ENCODE measurements at regions not wholly inside any gene's neighbourhood (a gene's known extent, or its start where the extent isn't known, plus 50 kb on each side); places are given as distances from the start of the nearest gene placed in this dataset.

DNA sequence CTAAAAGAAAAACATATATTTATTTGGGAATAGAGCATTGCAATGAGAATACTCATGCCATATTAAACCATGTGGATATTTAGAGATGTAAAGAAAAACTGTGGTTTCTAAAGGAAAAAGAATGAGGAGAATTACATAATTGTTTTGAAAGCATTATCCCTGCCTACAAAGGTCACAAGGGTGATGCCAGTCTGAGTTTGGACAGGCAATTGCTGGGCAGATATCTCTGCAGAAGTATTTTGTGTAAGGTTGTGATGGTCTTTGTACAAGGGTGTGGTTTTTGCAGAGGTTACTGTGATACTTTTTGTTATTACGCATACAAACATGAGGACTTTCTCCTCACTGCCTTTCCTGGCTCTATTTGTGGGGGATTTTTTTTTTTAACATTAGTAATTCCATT, 2022.9 kb upstream of the CDH6 start:
- TF ChIP-seq GLIS3 (CRISPR knock-in tag; IDR thresholded peaks at IDR 0.05) (no peak), ZFP30 (CRISPR knock-in tag; IDR thresholded peaks at IDR 0.05) (no peak), ARNTL (CRISPR knock-in tag; IDR thresholded peaks at IDR 0.05; ENCODE audit: borderline replicate concordance, low read depth) (no peak), SNAI2 (CRISPR knock-in tag; IDR thresholded peaks at IDR 0.05) (no peak), TOX (CRISPR knock-in tag; IDR thresholded peaks at IDR 0.05; ENCODE audit: borderline replicate concordance) (no peak), PATZ1 (CRISPR knock-in tag; IDR thresholded peaks at IDR 0.05; ENCODE audit: borderline replicate concordance) (no peak), ZFP3 (CRISPR knock-in tag; IDR thresholded peaks at IDR 0.05) (no peak), ZNF565 (CRISPR knock-in tag; conservative IDR thresholded peaks at IDR 0.05; ENCODE audit: low read depth) (no peak)
- TF ChIP-seq, protein P1, sequence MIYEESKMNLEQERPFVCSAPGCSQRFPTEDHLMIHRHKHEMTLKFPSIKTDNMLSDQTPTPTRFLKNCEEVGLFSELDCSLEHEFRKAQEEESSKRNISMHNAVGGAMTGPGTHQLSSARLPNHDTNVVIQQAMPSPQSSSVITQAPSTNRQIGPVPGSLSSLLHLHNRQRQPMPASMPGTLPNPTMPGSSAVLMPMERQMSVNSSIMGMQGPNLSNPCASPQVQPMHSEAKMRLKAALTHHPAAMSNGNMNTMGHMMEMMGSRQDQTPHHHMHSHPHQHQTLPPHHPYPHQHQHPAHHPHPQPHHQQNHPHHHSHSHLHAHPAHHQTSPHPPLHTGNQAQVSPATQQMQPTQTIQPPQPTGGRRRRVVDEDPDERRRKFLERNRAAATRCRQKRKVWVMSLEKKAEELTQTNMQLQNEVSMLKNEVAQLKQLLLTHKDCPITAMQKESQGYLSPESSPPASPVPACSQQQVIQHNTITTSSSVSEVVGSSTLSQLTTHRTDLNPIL (CRISPR knock-in tag; IDR thresholded peaks at IDR 0.05; ENCODE audit: low read depth) = no peak
- TF ChIP-seq, protein P2, sequence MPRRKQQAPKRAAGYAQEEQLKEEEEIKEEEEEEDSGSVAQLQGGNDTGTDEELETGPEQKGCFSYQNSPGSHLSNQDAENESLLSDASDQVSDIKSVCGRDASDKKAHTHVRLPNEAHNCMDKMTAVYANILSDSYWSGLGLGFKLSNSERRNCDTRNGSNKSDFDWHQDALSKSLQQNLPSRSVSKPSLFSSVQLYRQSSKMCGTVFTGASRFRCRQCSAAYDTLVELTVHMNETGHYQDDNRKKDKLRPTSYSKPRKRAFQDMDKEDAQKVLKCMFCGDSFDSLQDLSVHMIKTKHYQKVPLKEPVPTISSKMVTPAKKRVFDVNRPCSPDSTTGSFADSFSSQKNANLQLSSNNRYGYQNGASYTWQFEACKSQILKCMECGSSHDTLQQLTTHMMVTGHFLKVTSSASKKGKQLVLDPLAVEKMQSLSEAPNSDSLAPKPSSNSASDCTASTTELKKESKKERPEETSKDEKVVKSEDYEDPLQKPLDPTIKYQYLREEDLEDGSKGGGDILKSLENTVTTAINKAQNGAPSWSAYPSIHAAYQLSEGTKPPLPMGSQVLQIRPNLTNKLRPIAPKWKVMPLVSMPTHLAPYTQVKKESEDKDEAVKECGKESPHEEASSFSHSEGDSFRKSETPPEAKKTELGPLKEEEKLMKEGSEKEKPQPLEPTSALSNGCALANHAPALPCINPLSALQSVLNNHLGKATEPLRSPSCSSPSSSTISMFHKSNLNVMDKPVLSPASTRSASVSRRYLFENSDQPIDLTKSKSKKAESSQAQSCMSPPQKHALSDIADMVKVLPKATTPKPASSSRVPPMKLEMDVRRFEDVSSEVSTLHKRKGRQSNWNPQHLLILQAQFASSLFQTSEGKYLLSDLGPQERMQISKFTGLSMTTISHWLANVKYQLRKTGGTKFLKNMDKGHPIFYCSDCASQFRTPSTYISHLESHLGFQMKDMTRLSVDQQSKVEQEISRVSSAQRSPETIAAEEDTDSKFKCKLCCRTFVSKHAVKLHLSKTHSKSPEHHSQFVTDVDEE (CRISPR knock-in tag; IDR thresholded peaks at IDR 0.05) = no peak

Data from SK-N-SH treated with all-trans-retinoic acid at 6 μM for 48 hours (cell line).